ENCODE measurements at regions not wholly inside any gene's neighbourhood (a gene's known extent, or its start where the extent isn't known, plus 50 kb on each side); places are given as distances from the start of the nearest gene placed in this dataset.

DNA sequence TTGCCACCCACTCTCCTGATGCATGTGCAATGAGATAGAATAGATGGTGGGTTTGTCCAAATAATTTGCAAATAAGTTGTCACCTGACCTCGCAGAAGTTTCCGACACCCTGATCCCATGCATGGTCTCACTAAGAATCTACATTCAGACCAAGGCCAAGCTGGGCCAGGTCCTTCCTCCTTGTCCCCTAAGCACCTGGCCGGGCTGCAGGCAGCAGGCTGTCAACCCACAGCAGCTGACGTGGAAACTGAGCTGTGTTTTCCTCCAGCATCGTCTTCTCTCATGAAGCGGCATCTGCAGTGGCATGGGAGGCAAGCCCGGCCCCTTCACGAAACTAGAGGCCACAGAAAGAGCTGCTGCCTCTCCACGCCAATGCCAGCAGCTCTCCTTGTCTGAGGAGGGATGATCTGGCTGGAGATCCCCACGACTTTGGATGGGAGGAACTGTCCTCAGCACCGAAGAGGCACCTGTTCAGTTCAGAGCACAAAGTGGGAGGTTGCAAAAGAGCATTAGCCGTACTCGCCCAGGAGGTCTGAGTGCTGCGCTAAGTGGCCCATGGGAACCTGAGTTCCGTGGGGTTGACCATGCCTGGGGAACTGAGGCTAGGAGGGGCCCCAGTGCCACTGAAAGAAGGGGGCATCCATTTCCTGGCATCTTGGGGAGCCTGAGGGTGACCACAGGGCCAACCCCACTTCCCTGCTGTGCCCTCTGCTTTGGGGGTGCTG, 110.5 kb upstream of the INSIG1 start:
- TF ChIP-seq, protein P1, sequence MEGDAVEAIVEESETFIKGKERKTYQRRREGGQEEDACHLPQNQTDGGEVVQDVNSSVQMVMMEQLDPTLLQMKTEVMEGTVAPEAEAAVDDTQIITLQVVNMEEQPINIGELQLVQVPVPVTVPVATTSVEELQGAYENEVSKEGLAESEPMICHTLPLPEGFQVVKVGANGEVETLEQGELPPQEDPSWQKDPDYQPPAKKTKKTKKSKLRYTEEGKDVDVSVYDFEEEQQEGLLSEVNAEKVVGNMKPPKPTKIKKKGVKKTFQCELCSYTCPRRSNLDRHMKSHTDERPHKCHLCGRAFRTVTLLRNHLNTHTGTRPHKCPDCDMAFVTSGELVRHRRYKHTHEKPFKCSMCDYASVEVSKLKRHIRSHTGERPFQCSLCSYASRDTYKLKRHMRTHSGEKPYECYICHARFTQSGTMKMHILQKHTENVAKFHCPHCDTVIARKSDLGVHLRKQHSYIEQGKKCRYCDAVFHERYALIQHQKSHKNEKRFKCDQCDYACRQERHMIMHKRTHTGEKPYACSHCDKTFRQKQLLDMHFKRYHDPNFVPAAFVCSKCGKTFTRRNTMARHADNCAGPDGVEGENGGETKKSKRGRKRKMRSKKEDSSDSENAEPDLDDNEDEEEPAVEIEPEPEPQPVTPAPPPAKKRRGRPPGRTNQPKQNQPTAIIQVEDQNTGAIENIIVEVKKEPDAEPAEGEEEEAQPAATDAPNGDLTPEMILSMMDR (IDR thresholded peaks at IDR 0.05; ENCODE audit: insufficient read depth, low read length): no peak
- DNase-seq (ENCODE audit: low read depth): no peak
- H3K4me3 ChIP-seq (ENCODE audit: low read depth, low read length): no peak overlapping the region

DNA sequence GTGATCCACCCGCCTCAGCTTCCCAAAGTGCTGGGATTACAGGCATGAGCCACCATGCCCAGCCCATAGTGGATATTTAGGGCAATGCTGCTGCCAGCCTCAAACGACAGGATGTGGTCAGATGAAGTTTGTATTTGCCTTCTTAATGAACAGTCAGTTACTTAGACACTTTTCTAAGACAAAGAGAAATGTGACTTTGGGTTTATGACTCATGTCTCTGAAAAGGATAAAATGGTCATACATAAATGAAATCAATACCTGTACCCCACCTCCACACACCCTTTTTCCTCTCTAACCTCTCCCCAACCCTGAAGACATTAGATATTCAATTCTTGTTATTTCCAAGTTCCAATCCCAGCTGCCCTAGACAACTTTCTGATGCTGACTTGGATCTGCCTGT, 109.3 kb upstream of the INSIG1 start:
- TF ChIP-seq, protein P1 (IDR thresholded peaks at IDR 0.05; ENCODE audit: insufficient read depth, low read length): no peak
- DNase-seq (ENCODE audit: low read depth): no peak
- H3K4me3 ChIP-seq (ENCODE audit: low read depth, low read length): no peak overlapping the region

DNA sequence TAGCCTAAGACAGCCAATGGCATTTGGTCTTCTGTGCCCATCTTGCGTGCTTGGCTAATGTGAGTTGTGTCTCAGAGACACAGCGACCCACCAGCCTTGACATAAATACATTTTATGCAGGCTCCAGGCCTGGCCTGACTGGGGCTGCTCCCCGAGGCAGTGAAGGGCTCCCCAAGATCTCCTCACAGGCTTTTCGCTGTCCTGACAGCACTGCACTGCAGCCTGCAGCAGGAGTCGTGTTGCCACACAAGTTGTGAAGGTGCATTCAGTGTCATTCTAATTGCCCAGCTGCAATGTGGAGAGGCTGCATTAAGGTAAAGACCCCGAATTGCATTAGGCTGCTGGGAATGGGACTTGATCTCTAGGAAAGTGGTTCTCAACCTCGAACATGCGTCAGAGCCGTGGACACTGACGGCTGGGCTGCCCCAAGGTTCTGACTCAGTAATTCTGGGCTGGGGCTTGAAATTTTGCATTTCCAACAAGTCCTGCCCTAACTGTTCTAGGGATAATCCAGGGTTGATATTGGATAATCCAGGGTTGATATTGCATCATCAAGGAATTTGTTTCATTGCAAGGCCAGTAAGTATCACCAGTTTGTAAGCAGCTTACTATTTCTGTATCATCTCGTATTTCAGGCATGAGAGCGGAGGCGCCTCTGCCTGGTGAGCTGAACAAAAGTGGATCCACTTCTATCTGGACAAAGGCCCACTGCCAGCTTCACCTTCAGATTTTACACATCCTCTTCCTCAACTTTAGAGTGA, 108.7 kb upstream of the INSIG1 start:
- peak; percentile 68 for DNase-seq (ENCODE audit: low read depth)
- TF ChIP-seq, protein P1 (IDR thresholded peaks at IDR 0.05; ENCODE audit: insufficient read depth, low read length): no peak

DNA sequence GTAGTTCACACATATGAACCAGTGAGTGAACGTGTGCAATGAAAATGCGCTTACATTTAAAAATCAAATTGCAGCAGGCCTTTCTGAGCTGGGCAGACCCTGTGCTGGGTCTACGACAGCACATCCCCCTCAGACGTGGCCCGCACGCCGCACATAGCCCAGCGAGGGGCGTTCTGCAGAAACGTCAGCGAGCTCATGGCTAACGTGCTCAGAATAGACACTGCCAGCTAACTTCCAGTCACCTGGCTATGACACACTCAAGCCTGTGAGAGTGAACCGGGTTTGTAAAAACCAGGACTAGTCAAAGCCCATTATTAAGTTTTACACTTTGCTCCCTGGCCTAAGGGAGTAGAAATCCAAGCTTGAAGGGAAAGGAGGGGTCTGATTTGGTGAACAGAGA, 108.1 kb upstream of the INSIG1 start:
- no peak for DNase-seq (ENCODE audit: low read depth)
- no peak overlapping the region for H3K4me3 ChIP-seq (ENCODE audit: low read depth, low read length)
- TF ChIP-seq, protein P1 (IDR thresholded peaks at IDR 0.05; ENCODE audit: insufficient read depth, low read length): no peak

More for the DNA sequence above, 108.7 kb upstream of the INSIG1 start:
- no peak overlapping the region for H3K4me3 ChIP-seq (ENCODE audit: low read depth, low read length)

DNA sequence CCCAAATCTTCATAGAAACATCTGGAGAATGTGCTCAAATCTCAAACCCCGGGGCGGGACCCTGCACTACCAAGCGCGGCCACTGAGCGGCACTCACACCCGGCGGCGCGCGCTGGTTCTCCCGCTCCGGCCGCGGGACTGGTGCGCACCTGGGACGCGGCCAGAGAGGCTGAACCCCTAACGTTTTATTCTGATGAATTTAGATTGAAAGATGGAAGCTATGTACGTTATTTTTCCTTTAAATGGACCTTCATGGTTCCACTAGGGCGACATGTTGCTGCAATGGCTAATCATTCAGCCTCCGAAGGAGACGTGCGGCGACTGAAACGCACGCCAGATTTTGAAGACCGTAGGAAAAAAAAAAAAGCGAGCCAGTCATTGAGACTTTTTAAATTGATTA, 107.0 kb upstream of the INSIG1 start:
- TF ChIP-seq, protein P1 (IDR thresholded peaks at IDR 0.05; ENCODE audit: insufficient read depth, low read length): peak; percentile 89
- DNase-seq (ENCODE audit: low read depth): peak; percentile 19
- peak overlapping the region; percentile 44 for H3K4me3 ChIP-seq (ENCODE audit: low read depth, low read length)

DNA sequence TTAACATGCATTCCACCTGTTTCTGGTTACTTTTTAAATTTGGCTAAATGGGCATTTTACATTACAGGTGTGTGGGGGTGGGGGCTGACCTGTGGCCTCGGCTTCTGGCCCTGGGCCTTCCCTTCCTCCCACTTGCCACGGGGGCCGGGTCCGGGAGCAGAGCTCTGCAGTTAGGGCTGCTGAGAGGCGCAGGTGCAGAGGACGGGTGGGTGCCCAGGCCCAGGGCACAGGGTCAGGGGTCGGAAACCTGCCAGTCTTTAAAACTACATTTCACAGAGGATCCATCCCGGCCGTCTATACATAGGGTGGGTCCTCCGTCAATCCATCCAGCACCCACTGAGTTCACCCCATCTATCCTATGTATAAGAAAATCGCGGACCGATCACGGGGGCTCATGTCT, 106.5 kb upstream of the INSIG1 start:
- H3K4me3 ChIP-seq (ENCODE audit: low read depth, low read length): no peak overlapping the region
- TF ChIP-seq, protein P1 (IDR thresholded peaks at IDR 0.05; ENCODE audit: insufficient read depth, low read length): no peak
- DNase-seq (ENCODE audit: low read depth): no peak
